HL-60/S4 (cell line): ENCODE measurements at regions not wholly inside any gene's neighbourhood (a gene's known extent, or its start where the extent isn't known, plus 50 kb on each side); places are given as distances from the start of the nearest gene placed in this dataset.

ENCODE experiments used
- in situ Hi-C: fragments of 300-500 bp; cut with MboI; formaldehyde crosslinking; loops from 2 replicates; pipeline ENCODE4 v1.14.3; 2022; ENCODE audit warnings: low sequenced_read_pairs

DNA sequence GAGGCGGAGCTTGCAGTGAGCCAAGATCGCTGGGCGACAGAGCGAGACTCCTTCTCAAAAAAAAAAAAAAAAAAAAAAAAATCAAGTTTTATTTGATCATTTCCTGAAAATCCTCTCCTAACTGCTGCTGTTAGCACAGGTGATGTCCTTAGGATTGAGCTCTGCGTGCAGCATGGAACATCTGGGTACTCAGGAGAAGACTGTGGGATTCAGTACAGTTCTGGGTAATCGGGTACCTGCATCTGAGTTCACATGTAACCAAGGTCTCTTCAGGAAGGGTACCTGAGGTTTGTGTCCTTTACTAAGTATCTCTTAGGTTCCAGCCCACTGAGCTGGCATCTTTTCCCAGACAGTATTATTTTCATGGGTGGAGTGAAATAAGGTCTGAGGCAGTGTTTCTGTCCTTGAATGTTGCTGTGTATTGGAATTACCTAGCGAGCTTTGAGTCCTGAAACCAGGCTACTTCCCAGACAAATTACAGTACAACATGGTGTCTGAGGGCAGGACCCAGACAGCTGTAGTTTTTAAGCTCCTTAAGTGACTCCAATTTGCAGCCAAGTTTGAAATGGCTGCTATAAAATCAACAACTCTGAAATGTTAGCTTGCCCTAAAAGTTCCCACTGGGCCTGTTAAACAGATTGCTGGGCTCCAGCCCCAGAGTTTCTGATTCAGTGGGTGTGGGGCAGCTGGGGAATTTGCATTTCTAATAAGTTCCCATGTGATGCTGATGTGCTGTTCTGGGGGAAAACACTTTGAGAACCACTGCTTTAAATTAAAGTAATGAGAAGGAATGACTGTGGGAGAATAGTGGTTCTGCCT lies 120.5 kb downstream of the PMAIP1 start:
- in situ Hi-C loops, result loop anchor here (25.0 kb wide), 1 partner anchor 517 kb away; no protein-coding TSS in a partner anchor

DNA sequence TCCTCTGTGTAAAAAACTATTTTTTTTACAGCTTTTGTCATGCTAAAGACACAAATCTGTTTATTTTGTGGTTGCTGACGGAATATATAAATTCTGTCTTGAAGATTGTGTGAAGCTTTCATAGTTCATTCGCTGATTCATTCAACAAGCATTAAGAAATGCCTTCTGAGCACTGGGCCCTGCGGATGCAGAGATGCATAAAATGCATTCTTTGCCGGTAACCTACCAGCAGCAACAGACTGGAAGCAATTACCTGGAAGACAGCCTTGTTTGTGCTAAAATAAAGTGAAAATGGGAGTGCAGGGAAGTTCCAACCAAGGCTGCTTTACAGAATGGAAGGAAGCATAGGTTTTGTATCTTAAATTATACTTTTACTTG lies 119.7 kb downstream of the PMAIP1 start:
- in situ Hi-C loops, result loop anchor here (25.0 kb wide), 1 partner anchor 518 kb away; no protein-coding TSS in a partner anchor

DNA sequence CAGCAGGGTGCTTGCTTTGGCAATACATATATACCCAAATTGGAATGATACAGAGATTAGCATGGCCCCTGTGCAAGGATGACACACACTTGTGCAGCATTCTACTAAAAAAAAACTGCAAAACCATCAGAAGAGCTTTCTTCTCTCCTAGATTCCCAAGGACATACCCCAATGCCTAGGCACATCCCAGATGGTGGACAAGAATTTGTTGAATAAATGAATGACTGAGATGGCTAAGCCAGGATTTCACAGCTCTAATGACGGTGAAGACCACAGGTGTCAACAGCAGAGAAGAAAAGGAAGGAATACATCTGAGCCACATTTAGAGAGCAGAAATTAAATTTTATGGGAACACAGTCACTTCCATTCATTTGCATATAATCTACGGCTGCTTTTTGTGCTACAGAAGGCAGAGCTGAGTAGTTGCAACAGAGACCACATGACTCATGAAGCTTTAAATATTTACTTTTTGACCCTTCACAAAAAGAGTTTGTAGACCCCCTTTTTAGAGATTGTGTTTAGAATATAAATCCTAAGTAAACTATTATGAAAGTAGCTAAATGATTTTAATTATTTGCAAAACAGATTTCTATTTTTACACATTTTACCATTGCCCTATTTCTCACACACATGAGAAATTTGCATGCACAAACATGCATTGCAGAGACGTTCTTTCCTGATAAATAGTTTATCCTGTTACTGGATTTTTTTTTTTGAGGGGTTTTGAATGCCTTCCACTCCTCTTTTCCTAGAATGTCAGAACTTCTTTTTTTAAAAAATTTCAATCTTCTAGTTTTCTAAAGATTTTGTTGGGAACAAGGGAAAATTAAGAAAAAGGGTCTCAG lies 119.0 kb downstream of the PMAIP1 start:
- in situ Hi-C loops, result loop anchor here (25.0 kb wide), 1 partner anchor 518 kb away; no protein-coding TSS in a partner anchor

DNA sequence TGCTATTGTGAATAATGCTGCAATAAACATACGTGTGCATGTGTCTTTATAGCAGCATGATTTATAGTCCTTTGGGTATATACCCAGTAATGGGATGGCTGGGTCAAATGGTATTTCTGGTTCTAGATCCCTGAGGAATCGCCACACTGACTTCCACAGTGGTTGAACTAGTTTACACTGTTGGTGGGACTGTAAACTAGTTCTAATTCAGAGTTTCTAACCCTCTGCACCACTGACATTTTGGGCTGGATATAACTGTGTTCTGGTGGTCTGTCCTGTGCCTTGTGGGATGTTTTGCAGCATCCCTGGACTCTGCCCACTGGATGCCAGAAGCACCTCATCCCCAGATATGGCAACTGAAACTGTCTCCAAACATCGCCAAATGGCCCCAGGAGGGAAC lies 118.3 kb downstream of the PMAIP1 start:
- in situ Hi-C loops, result loop anchor here (25.0 kb wide), 1 partner anchor 519 kb away; no protein-coding TSS in a partner anchor

DNA sequence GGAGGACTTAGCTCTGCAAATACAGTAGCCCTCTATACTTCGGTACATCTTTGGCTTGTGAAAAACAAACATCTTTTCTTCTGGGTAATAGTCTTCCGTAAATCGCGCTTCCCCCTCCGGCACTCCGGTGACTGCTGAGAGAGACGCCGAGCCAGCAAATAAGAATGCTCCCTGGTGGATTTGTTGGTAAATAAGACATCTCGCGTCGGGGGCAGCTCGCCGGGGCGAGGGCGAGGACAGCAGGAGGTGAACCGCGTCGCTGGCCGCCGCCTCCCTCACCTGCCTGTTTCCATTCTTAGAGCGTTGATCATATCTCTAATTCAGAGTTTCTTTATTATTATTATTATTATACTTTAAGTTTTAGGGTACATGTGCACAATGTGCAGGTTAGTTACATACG lies 117.6 kb downstream of the PMAIP1 start:
- in situ Hi-C loops, result loop anchor here (25.0 kb wide), 1 partner anchor 520 kb away; no protein-coding TSS in a partner anchor

DNA sequence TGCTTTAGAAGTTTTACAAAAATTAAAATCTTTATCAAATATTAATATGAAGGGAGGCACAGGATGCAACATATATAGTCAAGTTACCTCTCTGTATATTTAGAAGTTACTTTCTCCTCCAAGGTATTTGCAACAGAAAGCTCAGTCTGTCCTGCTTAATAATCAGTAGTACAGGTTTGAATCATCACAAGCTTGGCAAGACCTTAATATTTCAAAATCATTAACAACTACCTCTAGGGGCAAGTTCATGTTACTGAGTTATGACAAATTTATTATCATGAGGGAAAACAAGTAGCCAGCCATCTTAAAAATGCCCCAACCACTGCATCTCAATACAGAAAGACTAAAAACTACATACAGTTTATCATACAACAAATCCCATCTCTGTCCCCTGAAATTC lies 116.0 kb downstream of the PMAIP1 start:
- in situ Hi-C loops, result loop anchor here (25.0 kb wide), 1 partner anchor 521 kb away; no protein-coding TSS in a partner anchor

DNA sequence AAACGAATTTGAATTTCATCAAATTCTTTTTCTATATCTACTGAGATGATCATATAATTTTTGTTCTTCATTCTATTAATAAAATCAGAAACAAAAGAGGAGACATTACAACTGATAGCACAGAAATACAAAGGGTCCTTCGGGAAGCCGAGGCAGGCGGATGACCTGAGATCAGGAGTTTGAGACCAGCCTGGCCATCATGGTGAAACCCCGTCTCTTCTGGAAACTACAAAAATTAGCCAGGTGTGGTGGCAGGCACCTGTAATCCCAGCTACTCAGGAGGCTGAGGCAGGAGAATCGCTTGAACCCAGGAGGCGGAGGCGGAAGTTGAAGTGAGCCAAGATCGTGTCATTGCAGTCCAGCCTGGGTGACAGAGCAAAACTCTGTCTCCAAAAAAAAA lies 113.4 kb downstream of the PMAIP1 start:
- in situ Hi-C loops, result loop anchor here (25.0 kb wide), 1 partner anchor 524 kb away; no protein-coding TSS in a partner anchor

DNA sequence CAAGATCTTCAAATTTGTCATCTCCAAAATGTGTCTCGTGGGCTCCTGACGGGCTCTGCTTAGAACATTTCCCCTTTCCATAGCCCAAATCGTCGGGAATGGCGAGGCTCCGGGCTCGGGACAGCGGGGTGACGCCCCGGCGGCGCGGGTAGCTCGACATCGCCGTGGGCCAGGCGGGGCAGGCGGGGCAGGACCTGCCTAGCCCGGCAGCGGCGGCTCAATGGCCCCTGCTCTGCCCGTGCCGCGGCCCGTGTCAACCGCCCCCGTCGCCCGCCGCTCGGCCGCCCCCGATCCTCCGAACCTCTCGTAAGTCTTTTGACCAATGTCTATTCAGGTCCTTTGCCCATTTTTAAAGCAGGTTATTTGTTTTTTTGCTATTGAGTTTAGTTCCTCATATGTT lies 111.2 kb downstream of the PMAIP1 start:
- in situ Hi-C loops, result loop anchor here (25.0 kb wide), 1 partner anchor 526 kb away; no protein-coding TSS in a partner anchor

DNA sequence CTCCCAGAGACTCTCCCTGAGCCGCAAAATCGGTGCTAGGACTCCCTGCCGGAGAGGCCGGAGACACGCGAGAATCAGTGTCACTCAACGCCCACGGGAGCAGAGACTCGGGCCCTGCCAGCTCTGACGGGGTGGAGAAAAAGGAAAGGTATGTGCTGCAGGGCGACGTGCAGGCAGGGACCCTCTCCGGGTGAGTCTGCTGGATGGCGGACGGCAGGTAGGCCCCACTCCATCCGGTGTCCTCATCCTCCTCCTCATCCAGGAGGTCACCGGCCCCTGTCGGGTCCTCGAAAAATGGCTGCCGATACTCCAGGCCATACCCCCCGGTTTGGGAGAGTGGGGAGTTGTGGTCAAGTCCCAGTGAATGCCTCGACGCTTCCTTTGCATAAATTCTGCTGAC lies 110.7 kb downstream of the PMAIP1 start:
- in situ Hi-C loops, result loop anchor here (25.0 kb wide), 1 partner anchor 527 kb away; no protein-coding TSS in a partner anchor

DNA sequence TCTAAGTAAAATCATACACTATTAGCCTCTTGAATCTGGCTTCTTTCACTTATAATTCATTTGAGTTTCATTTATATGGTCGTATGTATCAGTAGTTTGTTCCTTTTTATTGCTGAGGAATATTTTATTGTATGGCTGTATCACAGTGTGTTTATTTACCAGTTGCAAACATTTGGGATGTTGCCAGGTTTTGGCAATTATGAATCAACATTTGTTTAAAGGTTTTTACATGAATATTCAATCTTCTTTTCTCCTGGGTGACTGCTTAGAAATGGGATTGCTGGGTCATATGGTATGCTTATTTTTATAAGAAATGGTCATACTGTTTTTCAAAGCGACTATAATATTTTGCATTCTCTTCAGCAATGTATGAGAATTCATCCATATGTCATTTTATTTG lies 107.9 kb downstream of the PMAIP1 start:
- in situ Hi-C loops, result loop anchor here (25.0 kb wide), 1 partner anchor 530 kb away; no protein-coding TSS in a partner anchor

DNA sequence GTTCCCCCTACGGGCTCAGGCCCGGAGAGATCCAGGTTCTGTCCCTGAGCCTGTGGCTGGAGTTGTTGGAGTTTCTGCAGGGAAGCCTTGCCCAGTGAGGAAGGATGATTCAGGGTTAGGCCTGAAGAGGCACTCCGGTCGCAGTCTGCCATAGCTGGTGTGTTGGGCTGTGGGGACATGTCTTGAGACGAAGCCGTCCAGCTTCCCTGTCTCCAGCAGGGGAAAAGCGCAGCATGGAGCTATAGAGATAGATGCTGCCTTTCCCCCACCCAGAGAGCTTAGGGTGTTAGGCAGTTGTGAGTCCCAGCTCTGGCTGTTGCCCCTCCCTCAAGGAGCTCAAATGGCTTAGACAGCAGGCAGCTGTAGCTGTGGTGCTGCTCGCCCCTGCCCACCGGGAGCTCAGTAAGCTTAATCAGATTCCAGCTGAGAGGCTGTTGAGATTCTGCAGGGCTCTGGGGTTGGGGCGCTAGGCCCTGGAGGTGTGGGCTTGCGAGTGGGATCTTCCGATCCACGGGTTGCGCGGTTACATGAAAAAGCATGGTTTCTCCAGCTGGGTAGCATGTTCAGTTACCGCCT lies 103.9 kb downstream of the PMAIP1 start:
- in situ Hi-C loops, result loop anchor here (25.0 kb wide), 1 partner anchor 534 kb away; no protein-coding TSS in a partner anchor

DNA sequence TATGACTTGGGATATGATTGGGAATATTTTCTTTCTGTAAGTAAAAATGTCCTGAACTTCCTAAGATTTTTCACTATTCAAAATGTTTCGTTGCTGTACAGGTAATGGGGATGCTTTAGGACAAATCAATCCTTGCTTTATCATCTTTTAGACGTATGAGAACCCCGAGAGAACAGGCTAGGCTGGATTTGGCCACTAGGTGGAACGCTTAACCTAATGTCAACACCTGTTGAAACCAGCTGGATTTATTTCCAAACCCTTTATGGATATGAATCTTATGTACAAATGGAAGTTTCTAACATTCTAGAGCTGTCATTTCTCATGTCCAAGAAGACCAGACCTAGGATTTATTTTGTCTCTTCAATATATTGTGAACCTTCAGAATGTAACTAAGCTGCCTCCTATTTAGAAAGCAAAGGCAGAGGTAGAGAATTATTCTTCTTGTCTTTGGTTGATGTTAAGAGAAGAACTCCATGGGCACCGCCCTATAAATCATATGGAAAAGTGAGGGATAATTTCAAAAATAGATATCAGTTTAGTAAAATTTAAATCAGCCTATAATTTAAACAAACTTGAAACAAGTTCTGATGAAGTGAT lies 96.7 kb downstream of the PMAIP1 start:
- in situ Hi-C loops, result no loop called here

DNA sequence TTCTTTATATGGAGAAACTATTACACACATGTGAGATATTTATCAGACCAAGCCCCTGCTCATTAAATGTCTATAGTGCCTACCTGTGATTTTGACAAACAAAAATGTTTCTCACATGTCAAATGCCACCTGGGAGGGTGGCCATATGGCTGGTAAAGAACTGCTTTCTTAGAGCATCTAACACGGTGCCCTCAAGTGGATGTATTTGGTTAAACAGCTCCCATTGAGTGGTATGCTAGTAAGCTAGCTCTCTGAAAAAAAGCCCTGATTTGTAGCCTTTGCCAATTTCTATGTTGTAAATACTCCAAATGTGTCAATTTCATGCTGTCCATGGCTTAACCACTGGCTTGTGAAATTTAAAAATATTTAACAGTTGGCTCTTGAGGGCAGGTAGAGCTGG lies 94.6 kb downstream of the PMAIP1 start:
- in situ Hi-C loops, result no loop called here

DNA sequence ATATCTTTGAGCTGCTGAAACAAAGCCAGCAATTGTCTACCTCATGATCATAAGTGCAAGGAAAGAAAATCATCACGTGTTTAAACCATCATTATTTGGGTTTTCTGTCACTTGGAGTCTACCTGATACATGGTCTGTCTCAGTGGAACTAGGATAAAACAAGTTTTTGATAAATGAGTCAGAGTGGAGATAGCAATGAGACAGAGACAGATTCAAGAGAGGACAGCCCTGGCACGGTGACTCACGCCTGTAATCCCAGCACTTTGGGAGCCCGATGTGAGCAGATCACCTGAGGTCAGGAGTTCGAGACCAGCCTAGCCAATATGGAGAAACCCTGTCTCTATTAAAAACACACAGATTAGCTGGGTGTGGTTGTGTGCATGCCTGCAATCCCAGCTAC lies 93.8 kb downstream of the PMAIP1 start:
- in situ Hi-C loops, result no loop called here

DNA sequence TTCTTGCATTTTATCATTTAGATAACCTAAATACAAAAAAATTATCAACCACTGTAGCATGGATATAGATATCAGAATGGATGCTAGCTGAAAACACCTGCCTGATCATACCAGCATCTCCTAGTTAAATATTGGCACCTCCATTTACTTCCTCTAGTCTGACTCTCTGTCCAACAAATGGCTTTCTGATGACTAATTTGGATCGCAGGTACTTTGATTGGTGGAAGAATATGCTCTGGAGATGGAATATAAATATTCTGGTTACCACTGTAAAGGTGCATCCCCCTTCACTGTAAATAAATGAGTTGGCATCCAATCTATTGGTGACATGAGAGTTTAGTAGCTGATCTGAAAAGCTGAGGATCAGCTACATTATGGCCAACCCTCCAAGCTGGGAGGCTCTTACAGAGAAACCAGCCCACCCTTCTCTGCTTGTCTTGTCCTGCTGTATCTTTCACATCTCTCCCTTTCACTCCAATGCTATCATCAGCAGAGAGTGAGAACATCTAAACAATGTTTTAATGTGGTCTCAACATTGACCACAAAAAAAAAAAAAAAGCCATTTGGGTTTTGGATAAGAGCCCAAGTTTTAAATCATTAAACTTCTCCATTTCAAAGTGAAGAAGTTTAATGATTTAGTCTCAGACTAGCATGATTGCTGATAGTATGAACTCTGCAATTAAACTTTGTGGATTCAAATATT lies 90.5 kb downstream of the PMAIP1 start:
- in situ Hi-C loops, result no loop called here

DNA sequence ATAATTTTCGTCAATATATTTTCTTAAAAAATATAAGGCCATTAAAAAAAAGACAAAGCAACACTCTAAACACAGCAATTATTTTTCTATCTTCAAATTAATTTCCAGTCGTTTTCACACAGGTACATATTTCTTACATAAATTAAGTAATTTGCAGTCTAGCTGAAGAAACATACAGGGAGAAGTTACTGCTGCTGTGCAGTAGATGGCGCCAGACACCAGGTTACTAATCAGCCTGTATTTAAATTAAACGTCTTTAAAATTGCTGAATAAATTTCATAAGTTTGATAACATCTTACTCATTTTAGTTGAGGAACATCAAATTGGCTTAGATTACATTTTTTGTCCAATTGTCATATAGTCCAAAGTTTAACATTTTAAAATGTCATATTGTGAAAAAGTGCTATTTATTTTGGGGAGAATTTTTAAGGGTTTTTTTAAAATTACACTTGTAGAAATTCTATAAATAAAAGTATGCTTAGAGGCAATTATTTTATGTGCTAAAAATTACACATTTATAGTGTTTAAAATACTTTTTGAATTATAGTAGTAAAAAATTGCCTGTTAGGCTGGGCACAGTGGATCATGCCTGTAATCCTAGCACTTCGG lies 88.4 kb downstream of the PMAIP1 start:
- in situ Hi-C loops, result no loop called here

DNA sequence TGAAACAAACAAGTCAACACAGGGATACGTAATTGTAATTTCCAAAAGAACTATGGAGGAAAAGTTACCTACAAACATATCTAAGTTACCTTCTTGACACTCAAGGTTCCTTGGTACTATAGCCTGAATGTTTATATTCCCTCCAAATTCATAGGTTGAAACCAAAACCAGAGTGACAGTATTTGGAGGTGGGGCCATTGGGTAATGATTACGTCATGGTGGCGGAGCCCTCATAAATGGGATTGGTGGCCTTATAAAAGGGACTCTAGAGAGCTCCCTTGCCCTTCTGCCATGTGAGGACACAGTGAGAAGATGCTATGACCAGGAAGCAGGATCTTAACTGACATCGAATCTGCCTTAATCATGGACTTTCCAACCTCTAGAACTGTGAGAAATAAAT lies 87.3 kb downstream of the PMAIP1 start:
- in situ Hi-C loops, result no loop called here

DNA sequence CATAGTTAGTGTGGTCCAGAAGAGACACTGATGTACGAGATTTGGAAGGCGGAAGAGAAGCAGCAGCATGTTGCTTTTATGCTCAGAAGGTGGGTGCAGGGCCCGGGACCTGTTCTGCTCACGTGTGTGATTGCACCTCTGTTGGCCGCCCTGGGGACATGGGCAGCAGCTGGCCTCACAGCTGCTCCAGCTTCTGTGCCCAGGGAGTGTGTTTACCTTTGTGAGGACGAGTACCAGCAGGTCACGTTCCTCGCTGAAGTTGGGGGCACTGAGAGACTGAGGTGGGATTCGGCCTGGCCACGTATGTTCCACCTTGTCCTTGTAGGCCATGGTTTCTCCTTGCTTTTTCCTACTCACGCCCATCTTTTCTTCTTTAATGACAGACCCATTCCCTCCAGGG lies 86.3 kb downstream of the PMAIP1 start:
- in situ Hi-C loops, result no loop called here

DNA sequence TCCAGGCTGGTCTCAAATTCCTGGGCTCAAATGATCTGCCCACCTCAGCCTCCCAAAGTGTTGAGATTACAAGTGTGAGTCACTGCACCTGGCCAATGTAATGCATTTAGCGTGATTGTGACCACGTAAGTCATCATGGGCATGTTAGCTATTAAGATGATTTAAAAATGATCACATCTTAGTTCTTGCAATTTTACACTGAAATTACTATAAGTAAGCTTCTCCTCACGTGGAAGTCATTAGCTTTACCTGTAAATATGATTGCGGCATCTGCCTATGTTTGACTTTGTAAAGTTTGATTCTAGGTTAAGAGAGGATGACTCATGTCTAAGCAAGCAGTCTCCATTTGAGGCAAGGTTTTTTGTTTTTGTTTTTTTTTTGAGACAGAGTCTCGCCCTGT lies 85.5 kb downstream of the PMAIP1 start:
- in situ Hi-C loops, result no loop called here

DNA sequence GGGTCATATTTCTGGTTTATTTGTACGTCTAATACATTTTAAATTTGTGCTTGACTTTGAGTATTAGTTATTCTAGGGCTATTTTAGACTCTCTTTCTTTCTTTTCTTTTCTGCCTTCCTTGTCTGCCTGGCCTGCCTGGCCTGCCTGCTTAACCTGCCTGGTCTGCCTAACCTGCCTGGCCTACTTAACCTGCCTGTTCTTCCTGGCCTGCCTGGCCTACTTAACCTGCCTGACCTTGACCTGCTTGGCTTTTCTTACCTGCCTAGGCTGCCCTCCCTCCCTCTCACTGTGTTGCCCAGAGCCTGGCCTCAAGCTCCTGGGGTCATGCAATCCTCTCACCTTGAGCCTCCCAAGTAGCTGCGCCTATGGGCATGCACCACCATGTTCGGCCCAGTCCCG lies 83.7 kb downstream of the PMAIP1 start:
- in situ Hi-C loops, result no loop called here
